Umbilical cord (tissue), 1 donor: ENCODE measurements at regions not wholly inside any gene's neighbourhood (a gene's known extent, or its start where the extent isn't known, plus 50 kb on each side); places are given as distances from the start of the nearest gene placed in this dataset.
"Not testable (repeated sequence)": the region's sequence is repeated elsewhere in the genome, so short reads cannot be mapped to it uniquely, and the experiment has no call there.

Experiments used
- DNase-seq: peaks from one replicate; pipeline ENCODE4 v3.0.0-alpha.2; 2015; ENCODE audit warnings: low spot score

- not testable (repeated sequence) for DNase-seq
Measured at GRCh38 chrY:18599606-18600005, 53.1 kb downstream of the HSFY1 start.

GRCh38 chrY:18601287-18601686, 54.8 kb downstream of the HSFY1 start:
- DNase-seq, result not testable (repeated sequence)

- not testable (repeated sequence) for DNase-seq
Measured at GRCh38 chrY:18606251-18606650, 59.7 kb downstream of the HSFY1 start.

GRCh38 chrY:18608205-18608604, 61.7 kb downstream of the HSFY1 start:
- DNase-seq, result not testable (repeated sequence)

- not testable (repeated sequence) for DNase-seq
Measured at GRCh38 chrY:18615809-18616208, 69.3 kb downstream of the HSFY1 start.

GRCh38 chrY:18629805-18630516, 83.4 kb downstream of the HSFY1 start:
- DNase-seq, result not testable (repeated sequence)

GRCh38 chrY:18630571-18630970, 84.1 kb downstream of the HSFY1 start:
- DNase-seq, result not testable (repeated sequence)

GRCh38 chrY:18631610-18632009, 85.1 kb downstream of the HSFY1 start:
- DNase-seq, result not testable (repeated sequence)

- DNase-seq, result no peak
Measured at GRCh38 chrY:18650746-18651145, 104.2 kb downstream of the HSFY1 start.

- DNase-seq, result no peak
Measured at GRCh38 chrY:18664559-18664958, 109.0 kb downstream of the HSFY2 start.

- peak; percentile 3 for DNase-seq
Measured at GRCh38 chrY:18669790-18670189, 103.7 kb downstream of the HSFY2 start.

- no peak for DNase-seq
Measured at GRCh38 chrY:18671970-18672369, 101.6 kb downstream of the HSFY2 start.

- DNase-seq, result not testable (repeated sequence)
Measured at GRCh38 chrY:18686027-18686426, 87.5 kb downstream of the HSFY2 start.

- not testable (repeated sequence) for DNase-seq
Measured at GRCh38 chrY:18688362-18688761, 85.2 kb downstream of the HSFY2 start.

GRCh38 chrY:18689420-18689819, 84.1 kb downstream of the HSFY2 start:
- not testable (repeated sequence) for DNase-seq

GRCh38 chrY:18689890-18690593, 83.5 kb downstream of the HSFY2 start:
- DNase-seq, result not testable (repeated sequence)

GRCh38 chrY:18696788-18697187, 76.7 kb downstream of the HSFY2 start:
- not testable (repeated sequence) for DNase-seq

GRCh38 chrY:18704198-18704597, 69.3 kb downstream of the HSFY2 start:
- not testable (repeated sequence) for DNase-seq

- not testable (repeated sequence) for DNase-seq
Measured at GRCh38 chrY:18711785-18712184, 61.8 kb downstream of the HSFY2 start.

GRCh38 chrY:18713760-18714159, 59.8 kb downstream of the HSFY2 start:
- DNase-seq, result not testable (repeated sequence)

- not testable (repeated sequence) for DNase-seq
Measured at GRCh38 chrY:18718714-18719113, 54.8 kb downstream of the HSFY2 start.

GRCh38 chrY:18720395-18720794, 53.1 kb downstream of the HSFY2 start:
- DNase-seq, result not testable (repeated sequence)
